Upper lobe of left lung (tissue), 4 donors: ENCODE measurements at regions not wholly inside any gene's neighbourhood (a gene's known extent, or its start where the extent isn't known, plus 50 kb on each side); places are given as distances from the start of the nearest gene placed in this dataset.

Experiments
- EP300 ChIP-seq, 4 donors: sonication (generic); formaldehyde crosslinking; IDR thresholded peaks; one replicate each; pipeline ENCODE4 v1.5.1; 2017; ENCODE audit warnings: antibody characterized with exemption in 4 of 4, control low read depth in 2 of 4
- POLR2A ChIP-seq, 4 donors: fragments of 450-650 bp; IDR thresholded peaks; one replicate each; pipeline ENCODE4 v1.5.1; 2016 to 2017; ENCODE audit warnings: antibody characterized with exemption in 4 of 4, mild to moderate bottlenecking in 2 of 4
- POLR2AphosphoS5 ChIP-seq, 2 donors: sonication (generic); formaldehyde crosslinking; IDR thresholded peaks; one replicate each; pipeline ENCODE4 v1.5.1; 2017; ENCODE audit warnings: antibody characterized with exemption in 2 of 2
- TF ChIP-seq, protein P1 (sequence below), 6 experiments: fragments of 450-650 bp in 4 of 6; fragments of 200-600 bp in 2 of 6; sonication (generic) in 2 of 6; IDR thresholded peaks; one replicate each; pipeline ENCODE4 v1.5.1; 2016 to 2019; ENCODE audit warnings: antibody characterized with exemption in 6 of 6

DNA sequence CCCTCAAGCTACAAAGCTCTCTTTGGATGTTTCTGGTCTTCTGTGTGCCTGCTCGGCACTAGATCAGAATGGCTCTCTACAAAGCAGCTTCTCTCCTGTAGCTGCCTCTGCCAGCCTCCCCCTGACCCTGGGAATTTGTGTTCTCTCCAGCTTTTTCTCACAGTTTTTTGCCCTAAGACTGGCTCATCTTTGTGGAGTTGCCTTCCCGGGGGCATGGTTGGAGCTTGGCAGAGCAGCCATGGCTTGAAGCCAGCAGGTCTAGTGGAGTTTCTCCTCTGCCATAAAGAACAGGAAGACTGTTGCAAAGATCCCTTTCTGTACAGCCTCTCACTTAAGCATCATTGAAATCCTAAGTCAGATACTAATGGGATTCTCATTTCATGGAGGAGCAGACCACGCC, 163.3 kb upstream of the MAMLD1 start:
- TF ChIP-seq, protein P1, sequence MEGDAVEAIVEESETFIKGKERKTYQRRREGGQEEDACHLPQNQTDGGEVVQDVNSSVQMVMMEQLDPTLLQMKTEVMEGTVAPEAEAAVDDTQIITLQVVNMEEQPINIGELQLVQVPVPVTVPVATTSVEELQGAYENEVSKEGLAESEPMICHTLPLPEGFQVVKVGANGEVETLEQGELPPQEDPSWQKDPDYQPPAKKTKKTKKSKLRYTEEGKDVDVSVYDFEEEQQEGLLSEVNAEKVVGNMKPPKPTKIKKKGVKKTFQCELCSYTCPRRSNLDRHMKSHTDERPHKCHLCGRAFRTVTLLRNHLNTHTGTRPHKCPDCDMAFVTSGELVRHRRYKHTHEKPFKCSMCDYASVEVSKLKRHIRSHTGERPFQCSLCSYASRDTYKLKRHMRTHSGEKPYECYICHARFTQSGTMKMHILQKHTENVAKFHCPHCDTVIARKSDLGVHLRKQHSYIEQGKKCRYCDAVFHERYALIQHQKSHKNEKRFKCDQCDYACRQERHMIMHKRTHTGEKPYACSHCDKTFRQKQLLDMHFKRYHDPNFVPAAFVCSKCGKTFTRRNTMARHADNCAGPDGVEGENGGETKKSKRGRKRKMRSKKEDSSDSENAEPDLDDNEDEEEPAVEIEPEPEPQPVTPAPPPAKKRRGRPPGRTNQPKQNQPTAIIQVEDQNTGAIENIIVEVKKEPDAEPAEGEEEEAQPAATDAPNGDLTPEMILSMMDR (IDR thresholded peaks at IDR 0.05) = no peak
- TF ChIP-seq POLR2A (IDR thresholded peaks at IDR 0.05) = no peak
- no peak for TF ChIP-seq EP300 (IDR thresholded peaks at IDR 0.05)
- no peak for TF ChIP-seq POLR2AphosphoS5 (IDR thresholded peaks at IDR 0.05)
